ENCODE measurements at regions not wholly inside any gene's neighbourhood (a gene's known extent, or its start where the extent isn't known, plus 50 kb on each side); places are given as distances from the start of the nearest gene placed in this dataset.

GRCh38 chr10:78557433-78557925 lies 511.3 kb upstream of the ZMIZ1 start:
- no peak for TF ChIP-seq MAX (IDR thresholded peaks at IDR 0.05; ENCODE audit: low read depth)
- TF ChIP-seq RCOR1 (IDR thresholded peaks at IDR 0.05; ENCODE audit: low read length): no peak
- no peak for TF ChIP-seq POLR2AphosphoS5 (IDR thresholded peaks at IDR 0.05; ENCODE audit: low read depth, low read length)
- TF ChIP-seq EZH2phosphoT487 (IDR thresholded peaks at IDR 0.05; ENCODE audit: borderline replicate concordance, low read depth): no peak
- no peak for TF ChIP-seq RFX5 (IDR thresholded peaks at IDR 0.05; ENCODE audit: low read length)
- no peak for TF ChIP-seq CTCF (IDR thresholded peaks at IDR 0.05)
